ENCODE measurements at regions not wholly inside any gene's neighbourhood (a gene's known extent, or its start where the extent isn't known, plus 50 kb on each side); places are given as distances from the start of the nearest gene placed in this dataset.

- DNase-seq = no peak
These were observed 261.2 kb downstream of the HIVEP2 start for GRCh38 chr6:142683714-142684141.

- DNase-seq = no peak
These were observed 260.6 kb downstream of the HIVEP2 start for GRCh38 chr6:142684371-142684770.

GRCh38 chr6:142685852-142686506 is 259.0 kb downstream of the HIVEP2 start:
- DNase-seq = no peak

GRCh38 chr6:142686507-142686887 is 258.5 kb downstream of the HIVEP2 start:
- DNase-seq = no peak

GRCh38 chr6:142692942-142693341 is 252.0 kb downstream of the HIVEP2 start:
- peak; percentile 96 for DNase-seq

GRCh38 chr6:142693441-142693840 is 251.5 kb downstream of the HIVEP2 start:
- DNase-seq = peak; percentile 68

- DNase-seq = peak; percentile 57
These were observed 250.9 kb downstream of the HIVEP2 start for GRCh38 chr6:142694054-142694453.

- DNase-seq = no peak
These were observed 250.0 kb downstream of the HIVEP2 start for GRCh38 chr6:142695016-142695415.

GRCh38 chr6:142696123-142697000 is 248.6 kb downstream of the HIVEP2 start:
- DNase-seq = no peak

GRCh38 chr6:142697001-142697335 is 248.0 kb downstream of the HIVEP2 start:
- DNase-seq = no peak

GRCh38 chr6:142697922-142698321 is 247.1 kb downstream of the HIVEP2 start:
- DNase-seq = no peak

- DNase-seq = no peak
These were observed 246.2 kb downstream of the HIVEP2 start for GRCh38 chr6:142698751-142699150.

GRCh38 chr6:142699391-142699790 is 245.6 kb downstream of the HIVEP2 start:
- DNase-seq = no peak

GRCh38 chr6:142700032-142700431 is 244.9 kb downstream of the HIVEP2 start:
- DNase-seq = no peak

- no peak for DNase-seq
These were observed 244.2 kb downstream of the HIVEP2 start for GRCh38 chr6:142700671-142701312.
